ENCODE measurements at regions not wholly inside any gene's neighbourhood (a gene's known extent, or its start where the extent isn't known, plus 50 kb on each side); places are given as distances from the start of the nearest gene placed in this dataset.

DNA sequence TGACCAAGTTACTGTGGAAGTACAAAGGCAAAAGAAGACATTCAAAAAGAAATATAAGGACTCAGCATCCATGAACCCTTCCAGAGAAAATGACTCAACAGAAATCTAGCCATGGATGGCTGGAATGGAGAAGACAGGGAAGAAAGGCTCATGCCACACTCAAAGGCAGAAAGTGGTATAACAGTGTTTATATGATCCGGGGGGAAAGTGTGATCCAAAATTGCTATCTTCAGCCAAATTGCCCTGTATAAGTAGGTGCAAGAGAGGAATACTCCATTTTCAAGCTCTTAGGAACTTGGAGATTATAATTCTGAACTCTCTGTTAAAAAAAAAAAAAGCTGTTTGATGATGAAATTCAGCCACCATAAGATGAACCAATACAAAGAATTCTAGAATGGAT is 81.8 kb upstream of the TENM4 start:
- H3K4me3 ChIP-seq (replicated peaks; ENCODE audit: low read depth, low read length) = no peak overlapping the region
- TF ChIP-seq, protein P1, sequence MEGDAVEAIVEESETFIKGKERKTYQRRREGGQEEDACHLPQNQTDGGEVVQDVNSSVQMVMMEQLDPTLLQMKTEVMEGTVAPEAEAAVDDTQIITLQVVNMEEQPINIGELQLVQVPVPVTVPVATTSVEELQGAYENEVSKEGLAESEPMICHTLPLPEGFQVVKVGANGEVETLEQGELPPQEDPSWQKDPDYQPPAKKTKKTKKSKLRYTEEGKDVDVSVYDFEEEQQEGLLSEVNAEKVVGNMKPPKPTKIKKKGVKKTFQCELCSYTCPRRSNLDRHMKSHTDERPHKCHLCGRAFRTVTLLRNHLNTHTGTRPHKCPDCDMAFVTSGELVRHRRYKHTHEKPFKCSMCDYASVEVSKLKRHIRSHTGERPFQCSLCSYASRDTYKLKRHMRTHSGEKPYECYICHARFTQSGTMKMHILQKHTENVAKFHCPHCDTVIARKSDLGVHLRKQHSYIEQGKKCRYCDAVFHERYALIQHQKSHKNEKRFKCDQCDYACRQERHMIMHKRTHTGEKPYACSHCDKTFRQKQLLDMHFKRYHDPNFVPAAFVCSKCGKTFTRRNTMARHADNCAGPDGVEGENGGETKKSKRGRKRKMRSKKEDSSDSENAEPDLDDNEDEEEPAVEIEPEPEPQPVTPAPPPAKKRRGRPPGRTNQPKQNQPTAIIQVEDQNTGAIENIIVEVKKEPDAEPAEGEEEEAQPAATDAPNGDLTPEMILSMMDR (IDR thresholded peaks at IDR 0.05; ENCODE audit: low read depth, low read length, missing control alignments) = no peak
- no peak for DNase-seq (ENCODE audit: extremely low read depth, low read depth)

DNA sequence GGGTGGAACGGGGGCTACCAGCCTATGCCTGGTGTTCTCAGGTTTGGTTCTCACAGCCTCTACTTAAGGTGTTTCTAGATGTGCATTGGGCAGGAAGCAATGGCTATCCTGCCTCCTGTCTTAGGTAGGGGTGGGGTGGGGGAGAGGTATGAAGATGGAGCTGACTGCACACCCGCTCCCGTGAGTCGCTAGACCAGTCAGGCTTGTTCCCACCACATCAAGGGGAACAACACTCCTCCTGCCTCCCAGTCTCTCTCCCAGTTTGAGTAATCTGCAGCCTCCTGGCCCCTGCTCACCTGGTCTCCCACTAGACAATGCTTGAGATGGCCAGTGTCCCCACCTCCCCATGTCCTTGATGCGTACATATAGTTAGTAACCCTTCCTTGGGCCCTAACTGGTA is 79.3 kb upstream of the TENM4 start:
- H3K4me3 ChIP-seq (replicated peaks; ENCODE audit: low read depth, low read length) = no peak overlapping the region
- TF ChIP-seq, protein P1 (IDR thresholded peaks at IDR 0.05; ENCODE audit: low read depth, low read length, missing control alignments) = no peak
- no peak for DNase-seq (ENCODE audit: extremely low read depth, low read depth)

DNA sequence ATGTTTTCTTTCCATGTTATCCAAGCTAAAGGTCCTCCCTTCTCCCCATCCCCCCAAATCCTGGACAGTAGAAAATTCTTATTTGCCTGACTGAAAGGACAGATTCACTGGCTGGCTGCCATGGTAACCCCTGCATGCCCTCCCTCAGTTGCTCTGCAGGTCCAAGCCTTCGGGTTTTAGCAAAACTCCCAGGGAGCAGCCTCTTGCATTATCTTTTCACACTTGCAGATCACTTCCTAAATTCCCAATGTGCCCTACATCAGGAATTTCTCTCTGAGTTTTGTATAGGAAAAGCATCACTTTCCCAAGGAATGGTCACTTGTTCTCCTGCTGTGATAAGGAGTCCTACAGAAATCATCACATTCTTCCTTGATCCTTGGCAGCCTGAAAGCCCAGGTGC is 75.0 kb upstream of the TENM4 start:
- H3K4me3 ChIP-seq (replicated peaks; ENCODE audit: low read depth, low read length) = no peak overlapping the region
- DNase-seq (ENCODE audit: extremely low read depth, low read depth) = no peak
- TF ChIP-seq, protein P1 (IDR thresholded peaks at IDR 0.05; ENCODE audit: low read depth, low read length, missing control alignments) = no peak

DNA sequence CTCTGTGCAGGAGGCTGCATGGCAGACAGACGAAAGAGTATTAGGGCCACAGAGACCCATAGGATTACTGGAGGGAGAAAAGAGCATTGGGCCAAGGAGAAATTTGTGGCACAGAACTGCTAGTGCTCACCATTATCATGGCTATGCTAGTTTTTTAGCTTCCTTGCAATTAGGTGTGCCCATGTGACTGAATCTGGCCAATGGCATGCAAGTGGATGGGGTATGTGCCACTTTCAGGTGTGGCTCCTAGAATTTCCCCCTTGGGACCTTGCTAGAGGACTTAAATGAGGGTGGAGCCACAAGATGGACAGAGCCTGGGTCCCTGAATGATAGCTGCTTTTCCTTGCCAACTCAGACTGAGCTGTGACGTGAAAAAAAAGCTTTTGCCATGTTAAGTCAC is 73.9 kb upstream of the TENM4 start:
- H3K4me3 ChIP-seq (replicated peaks; ENCODE audit: low read depth, low read length) = no peak overlapping the region
- DNase-seq (ENCODE audit: extremely low read depth, low read depth) = no peak
- TF ChIP-seq, protein P1 (IDR thresholded peaks at IDR 0.05; ENCODE audit: low read depth, low read length, missing control alignments) = no peak

DNA sequence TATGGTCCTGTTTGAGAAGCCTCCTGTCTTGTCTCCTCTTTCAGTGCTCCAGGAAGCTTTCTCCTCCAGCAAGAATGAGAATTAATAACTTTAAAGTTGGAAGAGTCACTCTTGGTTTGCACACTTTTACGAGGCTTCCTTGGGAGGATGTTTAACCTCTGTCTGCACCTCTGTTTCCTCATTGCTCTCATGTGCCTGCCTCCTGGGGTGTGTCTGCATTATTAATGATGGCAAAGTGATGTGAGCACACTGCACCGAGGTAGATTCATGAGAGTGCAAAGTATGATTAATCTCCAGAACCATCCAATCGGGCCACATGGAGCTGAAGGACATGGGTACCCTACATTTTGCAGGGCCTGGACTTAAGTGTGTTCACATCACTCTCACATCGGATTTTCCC is 73.5 kb upstream of the TENM4 start:
- no peak overlapping the region for H3K4me3 ChIP-seq (replicated peaks; ENCODE audit: low read depth, low read length)
- TF ChIP-seq, protein P1 (IDR thresholded peaks at IDR 0.05; ENCODE audit: low read depth, low read length, missing control alignments) = no peak
- no peak for DNase-seq (ENCODE audit: extremely low read depth, low read depth)

DNA sequence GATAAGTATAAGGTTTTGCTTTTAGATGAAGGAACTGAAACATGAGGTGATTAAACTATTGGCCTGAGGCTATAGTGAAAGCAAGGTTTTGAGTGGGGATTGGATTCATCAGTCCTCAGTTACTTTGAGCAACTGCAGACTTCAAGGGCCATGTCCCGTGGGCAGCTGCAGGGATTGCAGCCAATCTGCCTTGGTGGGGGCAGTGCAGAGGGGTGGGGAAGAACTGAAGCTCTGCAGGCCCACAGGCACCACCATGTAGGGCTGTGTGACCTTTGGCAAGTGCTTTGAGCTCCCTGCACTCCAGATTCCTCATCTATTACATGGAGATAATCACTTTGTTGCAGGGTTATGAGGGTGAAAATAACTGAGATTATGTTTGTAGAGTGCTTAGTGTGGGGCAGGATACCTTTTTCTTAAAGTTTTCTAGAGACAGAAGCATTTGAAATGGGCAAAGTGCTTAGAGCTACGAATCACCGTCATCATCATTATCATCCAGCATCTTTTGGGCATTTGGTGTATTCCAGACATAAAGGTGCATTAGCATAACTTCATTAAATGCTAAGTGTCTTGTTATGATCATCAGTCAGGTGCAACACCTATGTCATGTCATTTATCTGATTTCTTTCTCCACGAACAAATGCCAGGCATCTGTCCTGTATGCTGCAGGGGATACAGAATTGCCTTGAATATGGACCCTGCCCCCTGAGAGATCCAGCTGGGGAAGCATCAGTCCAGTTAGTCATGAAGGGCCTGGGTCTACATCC is 72.1 kb upstream of the TENM4 start:
- no peak overlapping the region for H3K4me3 ChIP-seq (replicated peaks; ENCODE audit: low read depth, low read length)
- TF ChIP-seq, protein P1 (IDR thresholded peaks at IDR 0.05; ENCODE audit: low read depth, low read length, missing control alignments) = no peak
- DNase-seq (ENCODE audit: extremely low read depth, low read depth) = no peak

DNA sequence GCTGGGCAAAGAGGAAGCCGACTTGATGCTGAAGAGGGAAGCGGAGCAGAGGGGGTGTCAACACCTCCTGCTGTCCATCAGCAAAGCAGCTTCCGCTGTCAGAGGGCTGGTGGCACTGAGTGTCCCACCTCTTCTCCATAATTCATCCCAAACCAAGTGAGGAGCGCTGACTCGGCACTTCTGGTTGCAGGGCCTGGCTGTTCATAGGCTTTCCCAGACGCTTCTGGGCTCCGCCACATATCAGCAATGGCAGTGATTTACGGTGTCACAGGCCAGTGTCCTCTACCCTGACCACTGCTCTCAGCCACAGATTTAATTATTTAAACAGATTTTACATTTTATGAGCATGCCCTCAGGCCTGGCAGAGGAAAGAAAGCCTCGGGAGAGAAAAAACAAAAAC is 70.1 kb upstream of the TENM4 start:
- no peak overlapping the region for H3K4me3 ChIP-seq (replicated peaks; ENCODE audit: low read depth, low read length)
- TF ChIP-seq, protein P1 (IDR thresholded peaks at IDR 0.05; ENCODE audit: low read depth, low read length, missing control alignments) = no peak
- DNase-seq (ENCODE audit: extremely low read depth, low read depth) = no peak

Measured in HFF-Myc (cell line).